ENCODE measurements at regions not wholly inside any gene's neighbourhood (a gene's known extent, or its start where the extent isn't known, plus 50 kb on each side); places are given as distances from the start of the nearest gene placed in this dataset.

- CTCF ChIA-PET, result interaction anchor here (1.0 to 1.3 kb wide), 2 partner anchors 23 to 174 kb away, joined by 3 read pairs; no protein-coding TSS in a partner anchor
- POLR2A ChIA-PET, result no interaction called here
- no peak overlapping the region for H3K4me3 ChIP-seq (ENCODE audit: low read depth, low read length)
- TF ChIP-seq CTCF (IDR thresholded peaks at IDR 0.05; ENCODE audit: insufficient read depth, low read length, missing control alignments), result no peak
- DNase-seq (ENCODE audit: low read depth, low spot score), result no peak
Observed at GRCh38 chr3:168974617-168975403, 688.7 kb downstream of the MECOM start.

- H3K4me3 ChIP-seq (ENCODE audit: low read depth, low read length), result no peak overlapping the region
- ChIA-PET CTCF (interaction anchor here (1.3 kb wide), 1 partner anchor 22 kb away, joined by 3 read pairs; no protein-coding TSS in a partner anchor), POLR2A (no interaction called here)
- TF ChIP-seq CTCF (IDR thresholded peaks at IDR 0.05; ENCODE audit: insufficient read depth, low read length, missing control alignments), result no peak
- no peak for DNase-seq (ENCODE audit: low read depth, low spot score)
Observed at GRCh38 chr3:168973897-168974296, 689.6 kb downstream of the MECOM start.

GRCh38 chr3:168973206-168973605, 690.3 kb downstream of the MECOM start:
- POLR2A ChIA-PET, result no interaction called here
- no peak for TF ChIP-seq CTCF (IDR thresholded peaks at IDR 0.05; ENCODE audit: insufficient read depth, low read length, missing control alignments)
- H3K4me3 ChIP-seq (ENCODE audit: low read depth, low read length), result no peak overlapping the region
- CTCF ChIA-PET, result no interaction called here
- DNase-seq (ENCODE audit: low read depth, low spot score), result no peak

GRCh38 chr3:168968609-168969008, 694.9 kb downstream of the MECOM start:
- H3K4me3 ChIP-seq (ENCODE audit: low read depth, low read length), result no peak overlapping the region
- no peak for TF ChIP-seq CTCF (IDR thresholded peaks at IDR 0.05; ENCODE audit: insufficient read depth, low read length, missing control alignments)
- ChIA-PET CTCF (no interaction called here), POLR2A (no interaction called here)
- DNase-seq (ENCODE audit: low read depth, low spot score), result no peak

- ChIA-PET CTCF (interaction anchor here (1.2 to 1.4 kb wide), 2 partner anchors 12 kb away, joined by 4 to 6 read pairs; no protein-coding TSS in a partner anchor), POLR2A (no interaction called here)
- no peak overlapping the region for H3K4me3 ChIP-seq (ENCODE audit: low read depth, low read length)
- no peak for DNase-seq (ENCODE audit: low read depth, low spot score)
- no peak for TF ChIP-seq CTCF (IDR thresholded peaks at IDR 0.05; ENCODE audit: insufficient read depth, low read length, missing control alignments)
Observed at GRCh38 chr3:168964736-168965135, 698.8 kb downstream of the MECOM start.

- POLR2A ChIA-PET, result no interaction called here
- TF ChIP-seq CTCF (IDR thresholded peaks at IDR 0.05; ENCODE audit: insufficient read depth, low read length, missing control alignments), result no peak
Observed at GRCh38 chr3:168961271-168961670, 702.2 kb downstream of the MECOM start.

More at GRCh38 chr3:168961271-168961670, 702.2 kb downstream of the MECOM start:
- DNase-seq (ENCODE audit: low read depth, low spot score), result no peak
- no peak overlapping the region for H3K4me3 ChIP-seq (ENCODE audit: low read depth, low read length)
- CTCF ChIA-PET, result no interaction called here

All from AG04449 (cell line).